ENCODE measurements at regions not wholly inside any gene's neighbourhood (a gene's known extent, or its start where the extent isn't known, plus 50 kb on each side); places are given as distances from the start of the nearest gene placed in this dataset.

DNA sequence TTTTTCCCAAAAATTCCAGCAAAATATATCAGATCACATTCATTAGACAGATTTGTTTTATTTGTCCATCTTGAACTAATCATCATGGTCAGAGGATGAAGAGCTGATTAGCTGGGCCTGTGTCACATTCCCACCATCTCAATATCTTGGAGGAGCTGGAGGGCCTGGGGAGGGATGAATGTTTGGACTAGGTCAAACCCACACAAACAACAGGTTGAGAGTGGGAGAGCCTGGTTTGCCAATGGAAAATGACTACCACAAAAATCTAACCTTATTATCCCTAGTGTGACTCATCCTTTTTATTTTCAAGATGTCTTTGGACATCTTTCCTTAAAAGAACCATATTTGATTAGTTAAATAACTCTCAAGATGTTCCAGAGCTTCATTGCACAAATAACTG lies 242.4 kb downstream of the OGFRL1 start:
- DNase-seq, result no peak

DNA sequence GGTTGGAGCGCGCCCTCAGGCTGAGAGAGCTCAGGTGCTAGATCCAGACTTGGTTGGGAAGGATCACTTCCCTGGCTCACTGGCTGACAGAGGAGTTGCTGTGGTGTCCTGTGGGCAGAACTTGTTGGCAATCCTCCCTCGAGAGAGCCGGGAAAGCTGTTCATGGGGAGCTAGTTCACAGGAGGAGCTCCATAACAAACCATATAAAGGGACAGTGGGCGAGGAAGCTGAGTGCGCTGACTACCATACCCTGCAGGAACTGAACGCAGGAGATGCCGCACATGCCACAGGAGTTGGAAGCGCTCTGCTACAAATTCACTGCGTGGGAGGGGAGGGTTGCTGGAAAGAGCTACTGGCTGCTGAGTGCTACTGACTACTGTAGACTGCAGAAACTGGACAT lies 243.2 kb downstream of the OGFRL1 start:
- no peak for DNase-seq

DNA sequence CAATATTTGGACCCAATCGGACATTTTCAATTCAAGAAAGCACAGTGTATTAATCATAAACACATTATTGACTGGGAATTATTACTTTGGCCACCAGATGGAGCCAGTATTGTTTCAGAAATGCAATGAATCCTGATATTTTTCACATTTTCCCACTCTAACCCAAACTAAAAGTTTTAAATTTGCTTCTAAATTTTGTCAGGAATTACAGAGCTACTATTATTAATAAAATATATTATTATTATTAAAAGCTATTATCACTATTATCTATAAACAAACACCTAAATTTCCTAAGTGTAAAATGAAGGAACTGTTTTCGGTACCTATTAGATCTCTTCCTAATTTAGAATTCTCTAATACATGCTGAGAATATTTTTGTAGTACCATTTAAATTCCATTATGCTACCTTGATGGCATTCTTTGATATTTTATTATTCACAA lies 245.3 kb downstream of the OGFRL1 start:
- peak; percentile 48 for DNase-seq

DNA sequence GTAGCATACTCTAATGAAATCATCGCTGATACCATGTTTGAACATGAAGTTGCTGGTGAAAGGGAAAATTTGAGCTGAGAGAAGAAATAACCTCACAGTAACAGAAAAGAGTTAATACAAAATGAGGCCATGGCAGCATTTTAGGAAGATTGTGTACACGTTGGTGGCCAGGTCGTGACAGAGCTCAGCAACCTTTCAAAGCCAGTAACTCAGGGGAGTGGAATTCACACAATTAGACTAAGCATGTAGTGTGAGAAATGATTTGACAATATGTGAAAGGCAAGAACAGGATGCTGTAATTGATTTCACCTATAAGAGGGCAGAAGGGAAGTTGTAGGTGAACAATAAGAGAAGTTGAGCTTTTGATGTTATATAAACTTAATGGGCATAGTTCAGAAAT lies 246.3 kb downstream of the OGFRL1 start:
- DNase-seq, result no peak

DNA sequence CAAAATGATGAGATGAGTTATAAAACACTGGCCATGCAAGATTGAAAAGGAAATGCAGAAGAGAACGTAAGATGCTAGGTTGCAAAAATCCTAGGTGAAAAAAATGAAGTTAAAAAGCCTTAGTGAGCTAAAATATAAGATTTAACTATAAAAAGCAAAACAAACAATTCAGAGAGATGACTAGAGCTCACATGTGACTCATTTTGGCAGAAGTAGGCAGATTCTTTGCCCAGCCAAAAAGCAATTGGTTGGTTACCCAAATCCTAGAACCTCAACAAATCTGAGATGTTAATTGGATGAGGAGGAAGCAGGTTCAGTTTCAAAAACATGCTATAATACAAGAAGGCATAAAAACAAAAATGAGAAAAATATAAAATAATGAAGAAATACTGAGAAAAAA lies 249.1 kb downstream of the OGFRL1 start:
- peak; percentile 40 for DNase-seq

DNA sequence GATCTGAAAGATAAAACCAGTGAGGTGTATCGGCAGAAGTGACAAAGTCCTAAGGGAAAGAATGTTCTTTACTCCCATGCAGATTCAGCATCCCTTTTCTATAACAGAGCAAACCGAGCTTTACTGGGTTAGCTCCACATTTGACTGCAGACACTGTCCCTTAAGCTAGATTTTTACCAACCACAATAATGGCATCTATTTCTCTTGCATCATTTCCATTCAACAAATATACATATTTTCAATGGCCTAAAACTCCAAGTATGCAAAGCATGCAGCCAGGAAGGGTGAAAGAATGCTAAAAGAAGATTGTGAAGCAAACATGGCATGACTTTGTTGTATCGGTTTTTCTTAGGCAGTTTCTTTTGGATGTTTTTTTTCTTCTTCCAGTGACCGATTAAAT lies 255.4 kb downstream of the OGFRL1 start:
- peak; percentile 90 for DNase-seq

DNA sequence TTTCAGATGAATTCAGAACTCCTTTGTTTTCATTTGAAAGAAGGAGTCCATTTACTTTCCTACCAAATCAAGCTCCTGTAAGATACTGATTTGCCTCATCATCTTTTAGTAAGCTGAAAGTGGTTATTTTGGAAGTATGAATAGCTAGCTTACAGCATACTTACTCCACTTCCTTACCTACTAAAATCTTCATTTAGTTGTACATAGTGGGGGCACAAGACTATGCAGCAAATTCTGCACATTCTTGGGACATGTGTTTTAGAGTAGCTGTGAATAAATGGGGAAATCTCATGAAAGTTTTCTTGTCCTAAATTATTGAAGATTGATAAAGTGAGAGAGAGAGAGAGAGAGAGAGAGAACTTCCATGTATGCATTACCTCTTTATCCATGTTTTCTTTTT lies 256.3 kb downstream of the OGFRL1 start:
- peak; percentile 31 for DNase-seq

DNA sequence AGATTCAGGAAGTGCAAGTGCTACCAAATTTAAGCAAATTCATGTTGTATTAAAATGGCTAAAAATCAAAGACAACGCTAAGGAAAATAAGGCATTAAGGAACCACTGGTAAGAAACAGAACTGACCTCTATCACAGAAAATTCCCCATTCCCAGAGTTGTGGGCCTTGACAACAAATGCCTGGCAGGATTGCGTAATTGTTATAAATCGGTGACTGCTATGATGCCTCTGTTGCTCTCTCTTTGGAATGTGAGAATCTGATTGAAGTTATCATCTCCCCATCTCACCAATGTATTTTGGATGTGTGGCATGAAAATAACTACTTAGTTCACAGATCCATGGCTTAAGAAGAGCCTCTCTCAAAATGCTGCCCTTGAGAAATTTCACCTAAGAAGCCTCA lies 257.3 kb downstream of the OGFRL1 start:
- no peak for DNase-seq

DNA sequence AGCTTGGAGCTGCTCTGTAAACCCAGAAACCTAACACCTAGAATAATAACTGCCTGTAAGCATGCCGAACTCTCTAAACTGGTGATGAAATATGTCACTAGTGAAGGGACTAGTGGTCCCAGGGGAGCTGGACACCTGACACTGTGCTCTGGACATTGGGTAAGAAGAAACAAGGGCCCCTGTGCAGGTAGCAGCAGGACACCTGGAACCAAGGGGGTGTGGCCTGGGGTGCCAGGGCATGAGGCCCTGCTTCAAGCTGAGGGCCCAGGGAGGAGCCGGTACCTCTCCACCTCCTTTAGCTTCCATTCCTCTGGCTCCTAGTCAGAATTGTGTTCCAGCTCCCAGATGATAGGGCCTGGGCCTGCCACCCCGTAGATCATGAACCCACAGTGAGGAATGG lies 263.2 kb downstream of the OGFRL1 start:
- no peak for DNase-seq

DNA sequence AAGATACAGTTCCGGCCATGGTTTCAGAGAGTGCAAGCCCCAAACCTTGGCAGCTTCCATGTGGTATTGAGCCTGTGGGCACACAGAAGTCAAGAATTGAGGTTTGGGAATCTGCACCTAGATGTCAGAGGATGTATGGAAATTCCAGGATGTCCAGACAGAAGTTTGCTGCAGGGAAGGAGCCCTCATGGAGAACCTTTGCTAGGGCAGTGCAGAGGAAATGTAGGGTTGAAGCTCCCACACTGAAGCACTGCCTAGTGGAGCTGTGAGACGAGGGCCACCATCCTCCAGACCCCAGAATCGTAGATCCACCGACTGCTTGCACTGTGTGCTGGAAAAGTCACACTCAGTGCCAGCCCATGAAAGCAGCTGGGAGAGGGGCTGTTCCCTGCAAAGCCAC lies 267.5 kb downstream of the OGFRL1 start:
- DNase-seq, result no peak

DNA sequence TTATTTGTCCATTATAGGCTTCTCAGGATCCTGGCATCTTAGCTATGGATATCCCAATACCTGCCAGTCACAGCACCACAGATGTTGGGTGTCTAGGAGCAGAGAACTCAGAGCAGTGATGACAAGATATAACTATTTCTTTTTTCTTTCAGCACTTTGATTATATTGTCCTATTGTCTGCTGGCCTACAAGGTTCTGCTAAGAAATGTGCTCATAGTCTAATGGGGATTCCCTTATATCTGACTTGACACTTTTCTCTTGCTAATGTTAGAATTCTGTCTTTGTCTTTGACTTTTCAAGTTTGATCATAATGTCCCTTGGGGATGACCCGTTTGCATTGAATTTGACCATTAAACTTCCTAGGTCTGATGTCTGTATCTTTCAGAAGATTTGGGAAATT lies 270.4 kb downstream of the OGFRL1 start:
- no peak for DNase-seq

DNA sequence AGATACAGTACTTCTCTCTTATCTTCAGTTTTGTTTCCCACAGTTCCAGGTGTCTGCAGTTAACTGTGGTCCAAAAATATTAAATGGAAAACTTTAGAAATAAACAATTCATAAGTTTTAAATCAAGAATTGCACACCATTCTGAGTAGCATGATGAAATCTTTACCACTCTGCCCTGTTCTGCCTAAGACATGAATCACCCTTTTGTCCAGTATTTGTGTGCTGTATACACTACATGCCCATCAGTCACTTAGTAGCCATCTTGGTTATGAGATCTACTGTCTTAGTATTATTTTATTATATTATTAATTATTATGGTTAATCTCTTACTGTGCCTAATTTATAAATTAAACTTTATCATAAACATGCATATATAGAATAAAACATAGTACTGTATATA lies 279.0 kb downstream of the OGFRL1 start:
- no peak for DNase-seq

DNA sequence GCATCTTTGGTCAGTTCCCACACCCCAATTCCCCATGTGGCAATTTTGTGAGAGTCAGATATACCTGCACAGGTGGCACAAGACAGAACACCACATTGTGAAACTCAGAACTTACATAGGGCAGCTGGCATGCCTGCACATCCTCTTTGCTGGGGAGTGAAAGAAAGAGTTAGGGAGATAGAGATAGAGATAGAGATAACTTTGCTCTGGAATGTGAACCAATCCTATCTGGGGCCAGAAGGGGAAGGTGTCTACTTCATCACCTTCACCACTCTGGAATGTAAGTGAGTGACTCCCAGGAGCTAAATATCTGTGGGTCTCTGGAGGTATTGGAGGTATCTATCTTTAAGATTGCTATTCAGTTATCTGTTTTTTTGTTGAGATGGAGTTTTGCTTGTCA lies 289.2 kb downstream of the OGFRL1 start:
- DNase-seq, result no peak

DNA sequence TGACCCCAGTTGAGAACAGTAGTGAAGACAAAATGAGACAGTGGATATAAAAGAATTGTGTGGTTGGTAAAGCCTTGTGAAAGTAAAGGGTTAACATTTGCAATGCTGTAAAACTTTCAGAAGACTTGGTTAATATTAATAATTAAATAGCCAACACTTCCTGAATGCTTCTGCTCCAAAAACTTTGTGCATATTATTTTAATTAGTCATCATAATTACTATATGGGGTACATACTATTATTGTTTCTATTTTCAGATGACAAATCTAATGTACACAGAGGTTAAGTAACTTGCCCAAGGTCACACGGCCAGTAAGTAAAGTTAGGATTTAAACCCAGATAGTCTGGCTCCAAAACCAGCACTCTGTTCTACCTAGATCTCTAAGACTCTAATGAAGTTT lies 291.3 kb downstream of the OGFRL1 start:
- DNase-seq, result no peak

DNA sequence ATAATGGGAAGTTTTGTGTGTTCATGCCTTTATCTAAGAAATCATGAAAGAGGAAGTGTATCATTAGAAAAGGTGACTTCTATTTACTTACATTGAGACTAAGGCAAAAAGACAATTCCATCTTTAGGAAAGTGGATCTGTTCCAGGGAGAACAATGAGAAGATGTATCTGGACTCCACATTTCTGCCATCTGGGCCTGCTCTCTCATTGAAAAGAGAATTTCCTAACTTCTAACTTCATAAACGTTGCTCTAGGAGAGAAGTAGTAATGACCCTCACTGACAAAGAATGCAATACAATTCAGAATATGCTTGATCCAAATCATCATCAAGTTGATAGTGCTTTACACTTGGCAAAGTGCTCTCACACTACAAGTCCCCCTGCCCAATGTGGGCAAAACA lies 294.2 kb downstream of the OGFRL1 start:
- DNase-seq, result no peak

DNA sequence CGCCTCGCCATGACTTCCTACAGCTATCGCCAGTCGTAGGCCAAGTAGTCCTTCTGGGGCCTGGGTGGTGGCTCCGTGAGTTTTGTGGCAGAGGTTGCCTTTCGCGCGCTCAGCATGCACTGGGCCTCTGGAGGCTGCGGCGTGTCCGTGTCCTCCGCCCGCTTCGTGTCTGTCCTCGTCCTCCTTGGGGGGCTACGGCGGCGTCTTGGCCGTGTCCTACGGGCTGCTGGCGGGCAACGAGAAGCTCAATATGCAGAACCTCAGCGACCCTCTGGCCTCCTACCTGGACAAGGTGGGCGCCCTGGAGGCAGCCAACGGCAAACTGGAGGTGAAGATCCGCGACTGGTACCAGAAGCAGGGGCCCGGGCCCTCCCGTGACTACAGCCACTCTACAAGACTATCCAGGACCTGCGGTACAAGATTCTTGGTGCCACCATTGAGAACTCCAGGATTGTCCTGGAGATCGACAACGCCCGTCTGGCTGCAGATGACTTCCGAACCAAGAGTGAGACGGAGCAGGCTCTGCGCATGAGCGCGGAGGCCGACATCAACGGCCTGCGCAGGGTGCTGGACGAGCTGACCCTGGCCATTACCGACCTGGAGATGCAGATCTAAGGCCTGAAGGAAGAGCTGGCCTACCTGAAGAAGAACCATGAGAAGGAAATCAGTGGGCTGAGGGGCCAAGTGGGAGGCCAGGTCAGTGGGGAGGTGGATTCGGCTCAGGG lies 296.3 kb downstream of the OGFRL1 start:
- no peak for DNase-seq

DNA sequence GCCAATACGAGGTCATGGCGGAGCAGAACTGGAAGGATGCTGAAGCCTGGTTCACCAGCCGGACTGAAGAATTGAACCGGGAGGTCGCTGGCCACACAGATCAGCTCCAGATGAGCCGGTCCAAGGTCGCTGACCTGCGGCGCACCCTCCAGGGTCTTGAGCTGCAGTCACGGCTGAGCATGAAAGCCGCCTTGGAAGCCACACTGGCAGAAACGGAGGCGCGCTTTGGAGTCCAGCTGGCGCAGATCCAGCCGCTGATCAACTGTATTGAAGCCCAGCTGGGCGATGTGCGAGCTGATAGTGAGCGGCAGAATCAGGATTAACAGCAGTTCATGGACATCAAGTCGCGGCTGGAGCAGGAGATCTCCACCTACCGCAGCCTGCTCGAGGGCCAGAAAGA lies 296.9 kb downstream of the OGFRL1 start:
- DNase-seq, result no peak

DNA sequence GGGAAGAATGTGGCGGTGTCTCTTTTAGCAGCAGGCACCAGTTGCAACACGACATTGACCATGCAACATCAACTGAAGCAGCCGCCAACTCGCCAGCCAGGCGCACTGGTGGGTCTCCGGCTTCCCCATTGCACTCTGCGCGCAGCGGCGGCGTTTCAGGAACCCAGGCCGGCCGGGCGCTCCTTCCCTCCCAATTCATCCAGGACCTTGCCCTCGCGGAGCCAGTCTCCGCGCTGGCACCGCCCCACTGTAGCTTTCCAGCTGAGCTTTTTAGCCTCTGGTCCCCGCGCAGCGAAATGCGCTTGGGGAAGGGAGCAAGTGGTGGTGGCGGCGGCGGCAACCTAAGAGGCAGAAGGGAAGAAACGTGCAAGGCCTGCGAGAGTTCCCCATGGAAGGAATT lies 297.9 kb upstream of the RIMS1 start:
- DNase-seq, result no peak

DNA sequence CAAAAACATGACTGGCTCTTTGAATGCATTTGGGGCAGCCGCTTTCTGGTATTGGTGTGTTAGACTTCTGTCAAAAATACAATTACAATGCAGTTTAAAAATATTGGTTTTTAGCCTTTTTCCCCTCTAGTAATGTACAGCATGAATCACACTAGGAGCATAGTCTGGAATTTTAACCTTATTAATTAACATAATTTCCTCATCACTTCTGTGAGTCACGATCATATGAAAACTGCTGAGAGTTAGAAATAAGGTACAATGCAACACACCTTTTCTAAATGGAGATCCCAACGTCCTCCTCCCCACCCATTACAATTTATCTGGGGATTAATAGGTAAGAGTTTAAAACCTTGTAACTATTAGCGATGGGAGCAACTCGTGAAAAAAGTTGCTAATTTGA lies 297.1 kb upstream of the RIMS1 start:
- no peak for DNase-seq

DNA sequence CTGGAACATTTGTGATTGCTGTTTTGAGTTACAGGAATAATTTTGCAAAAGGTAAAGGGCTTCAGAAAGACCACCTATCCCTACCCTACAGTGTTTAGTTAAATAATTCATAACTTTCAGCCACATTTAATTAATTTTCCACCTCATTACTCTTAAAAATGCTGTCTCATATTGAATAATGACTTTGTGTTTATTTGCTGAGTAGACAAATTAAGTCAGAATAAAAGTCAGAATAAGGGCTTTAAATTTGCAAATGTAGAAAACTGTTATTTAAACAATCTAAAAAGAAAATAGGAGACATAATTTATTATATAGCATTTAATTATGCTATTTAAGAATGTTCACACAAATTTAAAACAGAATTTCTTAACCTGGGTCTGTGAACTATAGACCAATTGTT lies 293.7 kb upstream of the RIMS1 start:
- no peak for DNase-seq

DNA sequence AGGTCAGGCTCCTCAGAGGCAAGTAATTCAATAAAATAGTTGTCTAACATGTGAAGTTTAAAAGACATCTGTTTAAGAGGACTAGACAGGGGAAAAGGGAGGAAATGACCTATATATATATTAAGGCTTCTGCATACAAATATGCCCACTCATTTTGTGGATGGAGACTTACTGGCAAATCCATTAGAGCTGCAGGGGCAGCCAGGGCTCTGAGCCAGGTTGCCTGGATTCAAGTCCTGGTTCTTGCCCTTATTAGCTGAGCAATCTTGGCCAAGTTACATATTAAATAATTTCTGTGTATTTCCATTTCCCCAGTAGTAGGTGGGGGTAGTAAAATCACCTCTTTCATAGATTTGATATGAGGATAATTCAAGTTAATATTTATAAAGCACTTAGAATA lies 287.0 kb upstream of the RIMS1 start:
- no peak for DNase-seq

DNA sequence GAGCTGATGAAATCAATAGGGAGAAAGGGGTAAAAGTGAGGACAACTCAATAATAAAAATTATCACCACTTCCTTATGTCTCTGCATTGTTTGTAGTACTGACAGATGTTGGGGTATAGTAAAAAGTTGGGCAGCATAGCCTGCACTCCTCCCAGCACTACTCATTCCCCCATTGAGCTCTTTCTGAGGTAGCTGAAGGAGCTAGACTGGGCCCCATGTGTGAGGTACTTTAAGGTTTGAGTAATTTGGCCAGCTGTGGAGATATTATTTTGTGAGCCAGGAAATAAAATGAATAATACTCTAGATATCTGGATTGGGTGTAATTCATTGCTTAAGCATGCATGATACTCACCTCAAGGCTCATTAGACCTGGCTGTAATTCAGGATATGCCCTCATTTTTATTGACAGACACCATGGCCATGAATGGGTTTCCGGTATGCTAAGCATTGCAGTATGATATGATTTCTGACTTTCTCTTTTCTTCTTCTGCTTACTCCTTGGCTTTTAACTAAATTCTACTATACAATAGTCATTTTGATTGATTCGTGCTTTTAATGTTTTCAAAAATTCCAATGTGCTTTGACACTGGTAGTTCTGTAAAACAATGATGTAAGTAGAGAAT lies 283.9 kb upstream of the RIMS1 start:
- peak; percentile 29 for DNase-seq

DNA sequence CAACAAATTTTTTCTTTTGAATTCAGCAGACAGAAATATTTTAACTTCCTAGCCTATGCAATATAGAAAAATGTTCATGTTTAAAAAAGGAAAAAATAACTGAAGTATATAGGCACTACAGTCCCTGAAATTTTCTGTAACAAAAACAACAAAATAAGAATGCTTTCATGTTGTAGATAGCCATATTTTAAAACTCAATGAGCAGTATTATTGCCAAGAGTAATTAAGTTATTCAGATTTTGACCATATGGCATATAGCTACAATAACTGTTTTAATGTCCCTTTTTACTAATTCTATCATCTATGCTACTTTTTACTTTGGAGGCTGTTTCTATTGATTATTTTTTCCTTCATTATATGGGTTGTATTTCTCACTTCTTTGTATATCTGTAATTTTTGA lies 283.3 kb upstream of the RIMS1 start:
- no peak for DNase-seq

DNA sequence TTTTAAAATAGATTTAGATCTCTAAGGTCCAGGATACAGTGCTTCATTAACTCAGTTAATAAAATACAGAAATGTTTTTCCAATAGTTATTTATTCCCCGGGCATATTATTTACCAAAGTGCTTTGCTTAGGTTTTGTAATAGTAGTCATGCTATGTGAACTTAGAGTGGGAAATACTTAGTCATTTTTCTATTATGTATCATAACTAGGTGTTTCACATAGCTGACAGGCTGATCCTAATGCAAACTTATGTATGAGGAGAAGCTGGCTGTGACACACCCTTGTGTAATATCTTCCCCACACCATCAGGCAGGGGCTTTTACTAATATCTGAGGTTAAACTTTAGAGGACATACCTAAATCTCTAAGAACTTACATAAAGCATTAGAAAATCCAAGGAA lies 277.7 kb upstream of the RIMS1 start:
- no peak for DNase-seq

DNA sequence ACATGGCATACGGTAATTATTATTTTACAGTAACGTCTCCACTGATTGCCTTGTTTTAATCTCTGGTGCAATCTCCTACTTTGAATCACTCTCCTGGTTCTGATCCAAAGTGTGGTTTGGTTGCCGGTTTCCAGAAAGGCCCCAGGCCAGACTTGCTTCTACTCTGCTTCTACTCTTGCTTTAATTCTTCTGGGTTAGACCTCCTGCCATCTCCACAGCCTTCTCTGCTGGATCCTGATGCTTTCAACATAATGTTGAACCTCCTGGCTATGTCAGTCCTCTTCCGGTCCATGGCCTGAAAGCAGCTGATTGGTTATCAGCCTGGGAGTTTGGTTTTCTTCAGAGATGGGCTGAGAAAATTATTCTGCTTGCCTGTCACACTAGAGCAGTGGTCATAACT lies 266.5 kb upstream of the RIMS1 start:
- DNase-seq, result peak; percentile 1
